ENCODE measurements at regions not wholly inside any gene's neighbourhood (a gene's known extent, or its start where the extent isn't known, plus 50 kb on each side); places are given as distances from the start of the nearest gene placed in this dataset.

DNA sequence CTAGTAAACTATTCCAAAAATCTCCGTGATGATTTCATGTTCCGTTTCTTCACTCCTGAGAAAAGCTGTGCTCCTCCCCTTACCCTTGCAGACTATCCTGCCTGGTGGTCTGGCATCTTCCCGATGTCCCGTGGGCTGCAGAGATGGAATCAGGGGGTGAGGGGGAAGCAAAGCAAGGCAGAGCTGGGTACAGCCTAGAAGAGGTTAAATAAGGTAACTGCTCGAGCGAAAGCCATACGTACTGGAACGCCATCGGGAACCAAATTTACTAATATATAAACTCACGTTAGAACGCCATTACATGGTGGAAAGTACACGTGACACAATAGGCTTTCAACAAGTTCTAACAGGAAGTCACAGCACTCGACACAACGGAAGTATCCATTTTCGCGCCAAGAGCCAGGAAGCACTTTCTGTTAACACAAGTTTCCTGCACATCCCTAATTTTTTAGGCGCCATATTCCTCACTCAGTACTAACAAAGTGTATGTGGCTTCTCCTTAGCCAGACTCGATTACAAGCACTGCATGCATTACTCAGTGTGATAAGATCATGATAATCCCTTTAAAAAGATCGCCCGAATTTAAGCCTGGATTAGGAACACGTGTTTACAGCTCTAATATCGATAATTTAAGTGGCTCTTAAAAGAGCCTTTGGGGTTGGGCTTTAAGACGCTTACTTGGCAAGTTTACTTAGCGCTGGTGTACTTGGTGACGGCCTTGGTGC lies 101.6 kb upstream of the PRSS16 start (continued):
- TF ChIP-seq ETV6 (conservative IDR thresholded peaks at IDR 0.05 in 1 of 2, IDR thresholded peaks at IDR 0.05 in 1 of 2; ENCODE audit: borderline replicate concordance in 1 of 2, low read depth in 1 of 2), result peak in 1 of 2 experiments; percentile 36; a peak in 1 of 4 replicates
- no peak for TF ChIP-seq SREBF1 (IDR thresholded peaks at IDR 0.05; ENCODE audit: low read length)
- TF ChIP-seq, protein P1, sequence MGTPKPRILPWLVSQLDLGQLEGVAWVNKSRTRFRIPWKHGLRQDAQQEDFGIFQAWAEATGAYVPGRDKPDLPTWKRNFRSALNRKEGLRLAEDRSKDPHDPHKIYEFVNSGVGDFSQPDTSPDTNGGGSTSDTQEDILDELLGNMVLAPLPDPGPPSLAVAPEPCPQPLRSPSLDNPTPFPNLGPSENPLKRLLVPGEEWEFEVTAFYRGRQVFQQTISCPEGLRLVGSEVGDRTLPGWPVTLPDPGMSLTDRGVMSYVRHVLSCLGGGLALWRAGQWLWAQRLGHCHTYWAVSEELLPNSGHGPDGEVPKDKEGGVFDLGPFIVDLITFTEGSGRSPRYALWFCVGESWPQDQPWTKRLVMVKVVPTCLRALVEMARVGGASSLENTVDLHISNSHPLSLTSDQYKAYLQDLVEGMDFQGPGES (IDR thresholded peaks at IDR 0.05), result no peak
- TF ChIP-seq, protein P2, sequence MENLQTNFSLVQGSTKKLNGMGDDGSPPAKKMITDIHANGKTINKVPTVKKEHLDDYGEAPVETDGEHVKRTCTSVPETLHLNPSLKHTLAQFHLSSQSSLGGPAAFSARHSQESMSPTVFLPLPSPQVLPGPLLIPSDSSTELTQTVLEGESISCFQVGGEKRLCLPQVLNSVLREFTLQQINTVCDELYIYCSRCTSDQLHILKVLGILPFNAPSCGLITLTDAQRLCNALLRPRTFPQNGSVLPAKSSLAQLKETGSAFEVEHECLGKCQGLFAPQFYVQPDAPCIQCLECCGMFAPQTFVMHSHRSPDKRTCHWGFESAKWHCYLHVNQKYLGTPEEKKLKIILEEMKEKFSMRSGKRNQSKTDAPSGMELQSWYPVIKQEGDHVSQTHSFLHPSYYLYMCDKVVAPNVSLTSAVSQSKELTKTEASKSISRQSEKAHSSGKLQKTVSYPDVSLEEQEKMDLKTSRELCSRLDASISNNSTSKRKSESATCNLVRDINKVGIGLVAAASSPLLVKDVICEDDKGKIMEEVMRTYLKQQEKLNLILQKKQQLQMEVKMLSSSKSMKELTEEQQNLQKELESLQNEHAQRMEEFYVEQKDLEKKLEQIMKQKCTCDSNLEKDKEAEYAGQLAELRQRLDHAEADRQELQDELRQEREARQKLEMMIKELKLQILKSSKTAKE (IDR thresholded peaks at IDR 0.05; ENCODE audit: low read depth, poor library complexity, severe bottlenecking), result peak; percentile 10
- TF ChIP-seq, protein P3, sequence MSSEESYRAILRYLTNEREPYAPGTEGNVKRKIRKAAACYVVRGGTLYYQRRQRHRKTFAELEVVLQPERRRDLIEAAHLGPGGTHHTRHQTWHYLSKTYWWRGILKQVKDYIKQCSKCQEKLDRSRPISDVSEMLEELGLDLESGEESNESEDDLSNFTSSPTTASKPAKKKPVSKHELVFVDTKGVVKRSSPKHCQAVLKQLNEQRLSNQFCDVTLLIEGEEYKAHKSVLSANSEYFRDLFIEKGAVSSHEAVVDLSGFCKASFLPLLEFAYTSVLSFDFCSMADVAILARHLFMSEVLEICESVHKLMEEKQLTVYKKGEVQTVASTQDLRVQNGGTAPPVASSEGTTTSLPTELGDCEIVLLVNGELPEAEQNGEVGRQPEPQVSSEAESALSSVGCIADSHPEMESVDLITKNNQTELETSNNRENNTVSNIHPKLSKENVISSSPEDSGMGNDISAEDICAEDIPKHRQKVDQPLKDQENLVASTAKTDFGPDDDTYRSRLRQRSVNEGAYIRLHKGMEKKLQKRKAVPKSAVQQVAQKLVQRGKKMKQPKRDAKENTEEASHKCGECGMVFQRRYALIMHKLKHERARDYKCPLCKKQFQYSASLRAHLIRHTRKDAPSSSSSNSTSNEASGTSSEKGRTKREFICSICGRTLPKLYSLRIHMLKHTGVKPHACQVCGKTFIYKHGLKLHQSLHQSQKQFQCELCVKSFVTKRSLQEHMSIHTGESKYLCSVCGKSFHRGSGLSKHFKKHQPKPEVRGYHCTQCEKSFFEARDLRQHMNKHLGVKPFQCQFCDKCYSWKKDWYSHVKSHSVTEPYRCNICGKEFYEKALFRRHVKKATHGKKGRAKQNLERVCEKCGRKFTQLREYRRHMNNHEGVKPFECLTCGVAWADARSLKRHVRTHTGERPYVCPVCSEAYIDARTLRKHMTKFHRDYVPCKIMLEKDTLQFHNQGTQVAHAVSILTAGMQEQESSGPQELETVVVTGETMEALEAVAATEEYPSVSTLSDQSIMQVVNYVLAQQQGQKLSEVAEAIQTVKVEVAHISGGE (CRISPR knock-in tag; IDR thresholded peaks at IDR 0.05), result peak; percentile 68
- peak; percentile 71 for TF ChIP-seq LARP7 (IDR thresholded peaks at IDR 0.05)
- no peak for TF ChIP-seq CBX3 (IDR thresholded peaks at IDR 0.05; ENCODE audit: borderline replicate concordance, low read depth)
- no peak for TF ChIP-seq ZNF274 (IDR thresholded peaks at IDR 0.05; ENCODE audit: insufficient read depth, insufficient read length)
- TF ChIP-seq, protein P4, sequence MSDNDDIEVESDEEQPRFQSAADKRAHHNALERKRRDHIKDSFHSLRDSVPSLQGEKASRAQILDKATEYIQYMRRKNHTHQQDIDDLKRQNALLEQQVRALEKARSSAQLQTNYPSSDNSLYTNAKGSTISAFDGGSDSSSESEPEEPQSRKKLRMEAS (IDR thresholded peaks at IDR 0.05; ENCODE audit: low read depth, low read length), result peak; percentile 75; the same call in 1 of the 2 replicates
- peak; percentile 76 to 77 for TF ChIP-seq IKZF2 (IDR thresholded peaks at IDR 0.05)
- TF ChIP-seq, protein P5, sequence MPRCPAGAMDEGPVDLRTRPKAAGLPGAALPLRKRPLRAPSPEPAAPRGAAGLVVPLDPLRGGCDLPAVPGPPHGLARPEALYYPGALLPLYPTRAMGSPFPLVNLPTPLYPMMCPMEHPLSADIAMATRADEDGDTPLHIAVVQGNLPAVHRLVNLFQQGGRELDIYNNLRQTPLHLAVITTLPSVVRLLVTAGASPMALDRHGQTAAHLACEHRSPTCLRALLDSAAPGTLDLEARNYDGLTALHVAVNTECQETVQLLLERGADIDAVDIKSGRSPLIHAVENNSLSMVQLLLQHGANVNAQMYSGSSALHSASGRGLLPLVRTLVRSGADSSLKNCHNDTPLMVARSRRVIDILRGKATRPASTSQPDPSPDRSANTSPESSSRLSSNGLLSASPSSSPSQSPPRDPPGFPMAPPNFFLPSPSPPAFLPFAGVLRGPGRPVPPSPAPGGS (IDR thresholded peaks at IDR 0.05; ENCODE audit: borderline replicate concordance, insufficient read depth, low read depth, low read length, poor library complexity, severe bottlenecking), result peak; percentile 37
- no peak for TF ChIP-seq EGR1 (IDR thresholded peaks at IDR 0.05; ENCODE audit: borderline replicate concordance in 1 of 2, low read depth in 2 of 2, low read length in 2 of 2)
- TF ChIP-seq, protein P6, sequence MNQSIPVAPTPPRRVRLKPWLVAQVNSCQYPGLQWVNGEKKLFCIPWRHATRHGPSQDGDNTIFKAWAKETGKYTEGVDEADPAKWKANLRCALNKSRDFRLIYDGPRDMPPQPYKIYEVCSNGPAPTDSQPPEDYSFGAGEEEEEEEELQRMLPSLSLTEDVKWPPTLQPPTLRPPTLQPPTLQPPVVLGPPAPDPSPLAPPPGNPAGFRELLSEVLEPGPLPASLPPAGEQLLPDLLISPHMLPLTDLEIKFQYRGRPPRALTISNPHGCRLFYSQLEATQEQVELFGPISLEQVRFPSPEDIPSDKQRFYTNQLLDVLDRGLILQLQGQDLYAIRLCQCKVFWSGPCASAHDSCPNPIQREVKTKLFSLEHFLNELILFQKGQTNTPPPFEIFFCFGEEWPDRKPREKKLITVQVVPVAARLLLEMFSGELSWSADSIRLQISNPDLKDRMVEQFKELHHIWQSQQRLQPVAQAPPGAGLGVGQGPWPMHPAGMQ (IDR thresholded peaks at IDR 0.05; ENCODE audit: borderline replicate concordance), result no peak
- no peak for TF ChIP-seq TCF12 (IDR thresholded peaks at IDR 0.05; ENCODE audit: low read depth, low read length)
- 0 out of 2 replicates have a peak, but pooled peaks have one; percentile 14 for TF ChIP-seq DPF2 (IDR thresholded peaks at IDR 0.05)
- no peak for TF ChIP-seq ZSCAN29 (IDR thresholded peaks at IDR 0.05)
- TF ChIP-seq, protein P7, sequence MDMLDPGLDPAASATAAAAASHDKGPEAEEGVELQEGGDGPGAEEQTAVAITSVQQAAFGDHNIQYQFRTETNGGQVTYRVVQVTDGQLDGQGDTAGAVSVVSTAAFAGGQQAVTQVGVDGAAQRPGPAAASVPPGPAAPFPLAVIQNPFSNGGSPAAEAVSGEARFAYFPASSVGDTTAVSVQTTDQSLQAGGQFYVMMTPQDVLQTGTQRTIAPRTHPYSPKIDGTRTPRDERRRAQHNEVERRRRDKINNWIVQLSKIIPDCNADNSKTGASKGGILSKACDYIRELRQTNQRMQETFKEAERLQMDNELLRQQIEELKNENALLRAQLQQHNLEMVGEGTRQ (IDR thresholded peaks at IDR 0.05; ENCODE audit: borderline replicate concordance, low read depth, low read length), result peak; percentile 74
- TF ChIP-seq NFYB (IDR thresholded peaks at IDR 0.05; ENCODE audit: insufficient read depth, low read depth, low read length), result no peak
